ENCODE measurements at regions not wholly inside any gene's neighbourhood (a gene's known extent, or its start where the extent isn't known, plus 50 kb on each side); places are given as distances from the start of the nearest gene placed in this dataset.

GRCh38 chr10:128608791-128609190, 482.6 kb upstream of the MKI67 start:
- H3K9me3 ChIP-seq, result peaks cover 0 to 25% (median 0%) of the 10 kb centered on the region in 3 donors
- no peaks in the 10 kb centered on the region for H3K36me3 ChIP-seq
- H3K4me3 ChIP-seq, result no peak overlapping the region
- no peak for TF ChIP-seq POLR2A (IDR thresholded peaks at IDR 0.05)
- no peak for TF ChIP-seq CTCF (IDR thresholded peaks at IDR 0.05)
- no peak for DNase-seq
- H3K4me1 ChIP-seq, result no peaks in the 10 kb centered on the region
- no peaks in the 10 kb centered on the region for H3K27me3 ChIP-seq
- no peak overlapping the region for H3K27ac ChIP-seq
- WGBS, 2 donors, result 51 to 71% methylated on average over 2 of the region's 2 CpGs
- intact Hi-C loops (cut with DNase I), result no loop called here

GRCh38 chr10:128609460-128609859, 483.2 kb upstream of the MKI67 start:
- Histone ChIP-seq H3K27me3 (no peaks in the 10 kb centered on the region), H3K9me3 (peaks cover 0 to 25% (median 0%) of the 10 kb centered on the region in 3 donors), H3K4me1 (no peaks in the 10 kb centered on the region), H3K4me3 (no peak overlapping the region), H3K27ac (no peak overlapping the region), H3K36me3 (no peaks in the 10 kb centered on the region)
- intact Hi-C loops (cut with DNase I), result no loop called here
- no peak for TF ChIP-seq CTCF (IDR thresholded peaks at IDR 0.05)
- TF ChIP-seq POLR2A (IDR thresholded peaks at IDR 0.05), result no peak
- DNase-seq, result no peak
- WGBS, 2 donors, result 40 to 63% methylated on average over 2 to 3 of the region's 4 CpGs

- no peak for DNase-seq
- Histone ChIP-seq H3K4me1 (no peaks in the 10 kb centered on the region), H3K9me3 (peaks cover 0 to 25% (median 0%) of the 10 kb centered on the region in 3 donors), H3K4me3 (no peak overlapping the region), H3K27ac (no peak overlapping the region), H3K27me3 (no peaks in the 10 kb centered on the region), H3K36me3 (no peaks in the 10 kb centered on the region)
- 60 to 69% methylated on average over 1 to 4 of the region's 4 CpGs for WGBS, 2 donors
- TF ChIP-seq POLR2A (IDR thresholded peaks at IDR 0.05), result no peak
- no peak for TF ChIP-seq CTCF (IDR thresholded peaks at IDR 0.05)
- intact Hi-C loops (cut with DNase I), result no loop called here
Observed at GRCh38 chr10:128610113-128610512, 483.9 kb upstream of the MKI67 start.

GRCh38 chr10:128612195-128612594, 486.0 kb upstream of the MKI67 start:
- no peak for DNase-seq
- WGBS, 2 donors, result 84% methylated on average over 7 of the region's 7 CpGs; no CpG with 5 or more reads in 1 of the 2 donors
- no peaks in the 10 kb centered on the region for H3K4me1 ChIP-seq
- no peak overlapping the region for H3K27ac ChIP-seq
- no peak overlapping the region for H3K4me3 ChIP-seq
- no peaks in the 10 kb centered on the region for H3K27me3 ChIP-seq
- intact Hi-C loops (cut with DNase I), result no loop called here
- peaks cover 0 to 25% (median 0%) of the 10 kb centered on the region in 3 donors for H3K9me3 ChIP-seq
- no peak for TF ChIP-seq POLR2A (IDR thresholded peaks at IDR 0.05)
- TF ChIP-seq CTCF (IDR thresholded peaks at IDR 0.05), result no peak
- no peaks in the 10 kb centered on the region for H3K36me3 ChIP-seq

GRCh38 chr10:128612631-128613030, 486.4 kb upstream of the MKI67 start:
- H3K9me3 ChIP-seq, result peaks cover 0 to 25% (median 0%) of the 10 kb centered on the region in 3 donors
- H3K36me3 ChIP-seq, result no peaks in the 10 kb centered on the region
- H3K4me3 ChIP-seq, result no peak overlapping the region
- no peaks in the 10 kb centered on the region for H3K4me1 ChIP-seq
- no peak overlapping the region for H3K27ac ChIP-seq
- intact Hi-C loops (cut with DNase I), result no loop called here
- WGBS, 2 donors, result 75 to 81% methylated on average over 3 to 5 of the region's 9 CpGs
- no peaks in the 10 kb centered on the region for H3K27me3 ChIP-seq
- no peak for DNase-seq
- no peak for TF ChIP-seq POLR2A (IDR thresholded peaks at IDR 0.05)
- no peak for TF ChIP-seq CTCF (IDR thresholded peaks at IDR 0.05)
